Effector CD4-positive, alpha-beta T cell (primary cell): ENCODE measurements at regions not wholly inside any gene's neighbourhood (a gene's known extent, or its start where the extent isn't known, plus 50 kb on each side); places are given as distances from the start of the nearest gene placed in this dataset.

Source experiments
- DNase-seq: peaks from one replicate; pipeline ENCODE4 v3.0.0-alpha.2; 2020

GRCh38 chr7:18081617-18082016, 54.0 kb upstream of the PRPS1L1 start:
- DNase-seq, result no peak

GRCh38 chr7:18082169-18082568, 54.5 kb upstream of the PRPS1L1 start:
- no peak for DNase-seq

GRCh38 chr7:18086165-18087025, 58.7 kb upstream of the PRPS1L1 start:
- DNase-seq, result no peak

- DNase-seq, result no peak
Measured at GRCh38 chr7:18087026-18087686, 59.5 kb upstream of the PRPS1L1 start.

- no peak for DNase-seq
Measured at GRCh38 chr7:18087687-18088078, 60.0 kb upstream of the PRPS1L1 start.

GRCh38 chr7:18096087-18096486, 68.4 kb upstream of the PRPS1L1 start:
- DNase-seq, result no peak

GRCh38 chr7:18102576-18102975, 74.9 kb upstream of the PRPS1L1 start:
- no peak for DNase-seq

GRCh38 chr7:18103436-18104218, 76.0 kb upstream of the PRPS1L1 start:
- DNase-seq, result no peak

GRCh38 chr7:18109762-18110161, 82.1 kb upstream of the PRPS1L1 start:
- DNase-seq, result no peak

- no peak for DNase-seq
Measured at GRCh38 chr7:18116661-18117060, 89.0 kb upstream of the PRPS1L1 start.

GRCh38 chr7:18117482-18117881, 89.8 kb upstream of the PRPS1L1 start:
- no peak for DNase-seq

- DNase-seq, result no peak
Measured at GRCh38 chr7:18119985-18120384, 92.3 kb upstream of the PRPS1L1 start.

- no peak for DNase-seq
Measured at GRCh38 chr7:18123508-18124239, 96.0 kb upstream of the PRPS1L1 start.

- no peak for DNase-seq
Measured at GRCh38 chr7:18125476-18125875, 97.8 kb upstream of the PRPS1L1 start.

GRCh38 chr7:18126281-18126680, 98.6 kb upstream of the PRPS1L1 start:
- DNase-seq, result no peak

GRCh38 chr7:18128846-18129245, 101.2 kb upstream of the PRPS1L1 start:
- no peak for DNase-seq

- no peak for DNase-seq
Measured at GRCh38 chr7:18132811-18133210, 105.2 kb upstream of the PRPS1L1 start.

GRCh38 chr7:18133921-18134320, 106.3 kb upstream of the PRPS1L1 start:
- no peak for DNase-seq

GRCh38 chr7:18140943-18141342, 113.3 kb upstream of the PRPS1L1 start:
- DNase-seq, result no peak

- DNase-seq, result no peak
Measured at GRCh38 chr7:18144166-18144565, 116.5 kb upstream of the PRPS1L1 start.

GRCh38 chr7:18145160-18145559, 117.5 kb upstream of the PRPS1L1 start:
- DNase-seq, result no peak

GRCh38 chr7:18151422-18151821, 123.8 kb upstream of the PRPS1L1 start:
- no peak for DNase-seq
